ENCODE measurements at regions not wholly inside any gene's neighbourhood (a gene's known extent, or its start where the extent isn't known, plus 50 kb on each side); places are given as distances from the start of the nearest gene placed in this dataset.

GRCh38 chr5:98557916-98558315 is 215.5 kb upstream of the RGMB start:
- POLR2A ChIA-PET, result no interaction called here
- peaks cover 4% of the 10 kb centered on the region for H3K27me3 Mint-ChIP-seq
- H3K9me3 Mint-ChIP-seq (ENCODE audit: low read depth), result peaks cover 3% of the 10 kb centered on the region
- H3K36me3 Mint-ChIP-seq (ENCODE audit: low read depth), result no peaks in the 10 kb centered on the region
- CTCF ChIA-PET, result no interaction called here
- no peak for DNase-seq
- intact Hi-C loops (cut with DNase I, micrococcal nuclease), result no loop called here
- H3K27ac Mint-ChIP-seq, result no peak overlapping the region
- no peak overlapping the region for H3K4me3 Mint-ChIP-seq
- H3K4me1 Mint-ChIP-seq, result no peaks in the 10 kb centered on the region
- ATAC-seq, result no peak

DNA sequence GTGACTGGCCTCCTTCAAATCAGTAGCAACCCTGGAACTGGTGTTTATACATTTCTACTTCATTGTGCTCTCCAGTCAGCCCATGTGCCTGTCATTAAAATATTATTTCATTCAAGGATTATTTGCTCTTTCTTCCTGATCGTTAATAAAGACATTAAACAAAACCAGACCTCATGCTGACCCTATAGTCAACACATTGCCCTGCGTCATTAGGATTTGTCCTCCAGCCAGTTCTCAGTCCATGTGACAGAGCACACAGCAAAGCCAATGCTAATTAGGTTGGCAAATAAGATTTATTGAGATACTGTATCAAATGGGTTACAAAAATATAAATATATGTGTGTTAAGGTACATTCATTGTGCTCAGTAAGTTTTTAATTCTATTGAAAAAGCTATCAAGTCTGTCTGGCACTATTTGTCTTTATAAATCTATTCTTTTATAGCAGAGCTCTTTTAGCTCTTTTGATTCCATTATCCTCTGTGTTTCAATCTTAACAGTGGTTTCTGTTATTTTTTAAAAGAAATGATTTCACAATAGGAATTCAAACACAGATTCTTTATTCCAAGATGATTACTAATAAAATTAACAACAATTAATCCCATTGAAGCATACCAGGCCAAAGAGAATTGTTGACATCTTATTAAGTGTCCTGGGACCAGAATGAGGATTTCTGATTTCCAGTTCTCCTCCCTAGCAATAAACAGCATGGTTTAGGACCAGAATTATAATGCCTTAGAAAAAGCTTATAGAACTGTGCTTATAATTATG is 209.4 kb upstream of the RGMB start:
- H3K27ac Mint-ChIP-seq, result no peak overlapping the region
- intact Hi-C loops (cut with DNase I, micrococcal nuclease), result no loop called here
- ChIA-PET POLR2A (no interaction called here), CTCF (no interaction called here)
- H3K9me3 Mint-ChIP-seq (ENCODE audit: low read depth), result no peaks in the 10 kb centered on the region
- no peaks in the 10 kb centered on the region for H3K36me3 Mint-ChIP-seq (ENCODE audit: low read depth)
- peaks cover 6% of the 10 kb centered on the region for H3K27me3 Mint-ChIP-seq
- no peaks in the 10 kb centered on the region for H3K4me1 Mint-ChIP-seq
- no peak for ATAC-seq
- H3K4me3 Mint-ChIP-seq, result no peak overlapping the region
- no peak for DNase-seq

DNA sequence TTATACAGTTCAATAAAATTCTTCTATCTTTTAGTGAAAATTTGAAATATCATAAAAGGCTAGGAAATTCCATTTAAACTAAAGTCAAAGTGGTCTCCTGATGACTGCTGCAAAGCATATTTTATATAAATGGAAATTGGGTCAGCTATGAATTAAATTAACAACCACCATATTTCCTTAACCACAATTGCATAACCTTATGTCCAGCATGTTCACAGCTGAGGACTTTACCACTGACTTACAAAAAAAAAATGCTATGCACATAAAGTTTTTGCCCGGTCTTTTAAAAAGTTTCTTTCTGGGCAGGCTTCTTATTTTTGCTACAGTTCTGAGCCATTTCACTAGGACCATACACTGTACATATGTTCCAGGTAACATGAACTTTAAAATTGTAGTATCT is 208.6 kb upstream of the RGMB start:
- intact Hi-C loops (cut with DNase I, micrococcal nuclease), result no loop called here
- peaks cover 6% of the 10 kb centered on the region for H3K27me3 Mint-ChIP-seq
- H3K9me3 Mint-ChIP-seq (ENCODE audit: low read depth), result no peaks in the 10 kb centered on the region
- CTCF ChIA-PET, result no interaction called here
- no peak overlapping the region for H3K4me3 Mint-ChIP-seq
- H3K27ac Mint-ChIP-seq, result no peak overlapping the region
- POLR2A ChIA-PET, result no interaction called here
- H3K4me1 Mint-ChIP-seq, result no peaks in the 10 kb centered on the region
- no peaks in the 10 kb centered on the region for H3K36me3 Mint-ChIP-seq (ENCODE audit: low read depth)
- DNase-seq (no peak), ATAC-seq (no peak)

- Mint-ChIP-seq H3K4me1 (no peaks in the 10 kb centered on the region), H3K36me3 (ENCODE audit: low read depth) (no peaks in the 10 kb centered on the region), H3K4me3 (no peak overlapping the region), H3K9me3 (ENCODE audit: low read depth) (no peaks in the 10 kb centered on the region), H3K27me3 (peaks cover 5% of the 10 kb centered on the region), H3K27ac (no peak overlapping the region)
- ATAC-seq, result no peak
- DNase-seq, result no peak
- ChIA-PET CTCF (interaction anchor here (0.8 kb wide), 1 partner anchor 14 kb away, joined by 4 read pairs; no protein-coding TSS in a partner anchor), POLR2A (interaction anchor here (0.6 kb wide), 1 partner anchor 344 kb away, joined by 5 read pairs; no protein-coding TSS in a partner anchor)
- intact Hi-C loops (cut with DNase I, micrococcal nuclease), result no loop called here
These were observed 205.1 kb upstream of the RGMB start for GRCh38 chr5:98568336-98568735.

- ChIA-PET CTCF (interaction anchor here (0.5 kb wide), 1 partner anchor 14 kb away, joined by 4 read pairs; no protein-coding TSS in a partner anchor), POLR2A (no interaction called here)
- no peaks in the 10 kb centered on the region for H3K4me1 Mint-ChIP-seq
- H3K9me3 Mint-ChIP-seq (ENCODE audit: low read depth), result no peaks in the 10 kb centered on the region
- H3K4me3 Mint-ChIP-seq, result no peak overlapping the region
- intact Hi-C loops (cut with DNase I, micrococcal nuclease), result no loop called here
- DNase-seq, result no peak
- peaks cover 5% of the 10 kb centered on the region for H3K27me3 Mint-ChIP-seq
- H3K27ac Mint-ChIP-seq, result no peak overlapping the region
- no peak for ATAC-seq
- no peaks in the 10 kb centered on the region for H3K36me3 Mint-ChIP-seq (ENCODE audit: low read depth)
These were observed 204.2 kb upstream of the RGMB start for GRCh38 chr5:98569288-98569687.

DNA sequence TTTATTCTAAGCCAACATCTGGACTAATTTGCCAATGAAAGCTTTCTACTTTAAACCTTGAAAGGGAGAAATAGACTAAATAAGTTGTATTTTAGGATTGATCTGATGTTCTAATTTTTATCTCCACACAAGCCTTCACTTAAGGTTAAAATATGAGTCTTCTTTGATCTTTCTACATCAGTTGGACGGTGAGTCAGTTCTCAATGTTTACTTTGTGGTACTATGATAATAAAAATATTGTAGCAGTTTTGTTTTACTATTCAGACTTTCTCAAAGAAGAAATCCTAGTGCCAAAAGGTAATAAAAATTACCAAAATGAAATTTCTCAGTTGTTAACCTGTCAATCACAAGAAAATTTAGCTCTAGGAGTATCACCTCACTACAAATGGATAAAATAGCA is 203.5 kb upstream of the RGMB start:
- ChIA-PET POLR2A (no interaction called here), CTCF (no interaction called here)
- Mint-ChIP-seq H3K27ac (no peak overlapping the region), H3K4me3 (no peak overlapping the region), H3K27me3 (peaks cover 5% of the 10 kb centered on the region), H3K9me3 (ENCODE audit: low read depth) (no peaks in the 10 kb centered on the region), H3K4me1 (no peaks in the 10 kb centered on the region), H3K36me3 (ENCODE audit: low read depth) (no peaks in the 10 kb centered on the region)
- no peak for DNase-seq
- no peak for ATAC-seq
- intact Hi-C loops (cut with DNase I, micrococcal nuclease), result no loop called here

DNA sequence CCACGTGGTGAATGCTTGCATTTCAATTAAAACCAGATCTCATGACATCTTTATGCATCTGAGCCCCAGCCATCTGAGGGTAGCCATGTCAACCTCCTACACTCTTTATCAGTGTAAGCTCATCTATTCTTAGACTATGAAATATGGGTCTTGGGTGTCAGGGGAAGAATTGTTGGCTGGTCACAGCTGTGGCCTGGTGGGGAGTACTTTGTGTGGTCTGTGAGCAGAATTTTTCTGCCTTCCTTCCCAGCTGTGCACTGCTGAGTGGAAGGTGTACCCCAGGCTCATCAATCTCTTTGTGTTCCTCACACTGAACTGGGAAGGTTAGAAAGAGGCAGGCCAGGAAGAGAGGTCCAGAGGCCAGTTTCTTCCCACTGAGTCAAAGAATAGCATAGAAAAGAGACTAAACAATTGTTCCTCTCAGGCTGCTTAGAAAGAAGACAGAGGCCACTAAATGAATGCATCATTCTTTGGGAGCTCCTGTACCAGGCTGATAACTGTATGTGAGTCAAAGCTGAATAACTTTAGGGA is 202.7 kb upstream of the RGMB start:
- ChIA-PET POLR2A (no interaction called here), CTCF (no interaction called here)
- no peak overlapping the region for H3K27ac Mint-ChIP-seq
- DNase-seq (no peak), ATAC-seq (no peak)
- H3K4me3 Mint-ChIP-seq, result no peak overlapping the region
- intact Hi-C loops (cut with DNase I, micrococcal nuclease), result no loop called here
- H3K27me3 Mint-ChIP-seq, result peaks cover 5% of the 10 kb centered on the region
- H3K9me3 Mint-ChIP-seq (ENCODE audit: low read depth), result no peaks in the 10 kb centered on the region
- no peaks in the 10 kb centered on the region for H3K36me3 Mint-ChIP-seq (ENCODE audit: low read depth)
- no peaks in the 10 kb centered on the region for H3K4me1 Mint-ChIP-seq

DNA sequence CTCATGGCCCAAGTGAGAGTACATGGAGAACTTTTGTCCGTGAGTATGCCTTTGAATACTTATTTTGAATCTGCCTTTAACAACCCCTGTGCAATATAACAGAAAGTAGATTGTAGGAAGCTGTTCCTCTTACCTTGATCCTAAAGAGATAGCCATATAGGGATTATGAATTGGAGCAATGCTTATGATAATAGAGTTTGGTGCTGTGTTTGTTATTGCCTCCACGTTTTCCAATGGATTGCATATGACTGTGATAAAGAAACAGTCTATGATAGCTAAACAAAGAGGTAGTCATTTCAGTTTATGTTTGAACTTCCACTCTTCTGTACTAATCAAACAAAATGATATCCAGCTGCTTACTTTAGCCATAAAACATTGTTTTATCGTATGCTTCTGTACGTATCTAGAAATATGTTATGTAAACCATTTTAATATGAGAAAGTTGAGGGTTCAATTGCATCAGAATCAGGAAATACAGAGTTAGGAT is 199.6 kb upstream of the RGMB start:
- Mint-ChIP-seq H3K27ac (no peak overlapping the region), H3K27me3 (peaks cover 2% of the 10 kb centered on the region), H3K36me3 (ENCODE audit: low read depth) (no peaks in the 10 kb centered on the region), H3K9me3 (ENCODE audit: low read depth) (no peaks in the 10 kb centered on the region), H3K4me3 (no peak overlapping the region), H3K4me1 (no peaks in the 10 kb centered on the region)
- ATAC-seq (no peak), DNase-seq (no peak)
- POLR2A ChIA-PET, result no interaction called here
- intact Hi-C loops (cut with DNase I, micrococcal nuclease), result no loop called here
- CTCF ChIA-PET, result interaction anchor here (0.6 kb wide), 1 partner anchor 33 kb away, joined by 3 read pairs; no protein-coding TSS in a partner anchor

- no peak for ATAC-seq
- CTCF ChIA-PET, result no interaction called here
These were observed 197.2 kb upstream of the RGMB start for GRCh38 chr5:98576275-98576674.

GRCh38 chr5:98578438-98578837 is 195.0 kb upstream of the RGMB start:
- POLR2A ChIA-PET, result no interaction called here
- Mint-ChIP-seq H3K36me3 (ENCODE audit: low read depth) (no peaks in the 10 kb centered on the region), H3K27me3 (peaks cover 2% of the 10 kb centered on the region), H3K9me3 (ENCODE audit: low read depth) (no peaks in the 10 kb centered on the region), H3K4me1 (no peaks in the 10 kb centered on the region), H3K4me3 (no peak overlapping the region), H3K27ac (no peak overlapping the region)
- CTCF ChIA-PET, result no interaction called here
- DNase-seq, result no peak
- intact Hi-C loops (cut with DNase I, micrococcal nuclease), result no loop called here
- no peak for ATAC-seq

More at GRCh38 chr5:98576275-98576674, 197.2 kb upstream of the RGMB start:
- no peaks in the 10 kb centered on the region for H3K9me3 Mint-ChIP-seq (ENCODE audit: low read depth)
- peaks cover 2% of the 10 kb centered on the region for H3K27me3 Mint-ChIP-seq
- no peaks in the 10 kb centered on the region for H3K4me1 Mint-ChIP-seq
- no peak for DNase-seq
- H3K4me3 Mint-ChIP-seq, result no peak overlapping the region
- intact Hi-C loops (cut with DNase I, micrococcal nuclease), result no loop called here
- H3K27ac Mint-ChIP-seq, result no peak overlapping the region
- no peaks in the 10 kb centered on the region for H3K36me3 Mint-ChIP-seq (ENCODE audit: low read depth)
- POLR2A ChIA-PET, result no interaction called here

GRCh38 chr5:98581112-98581997 is 192.1 kb upstream of the RGMB start:
- Mint-ChIP-seq H3K27me3 (peaks cover 5% of the 10 kb centered on the region), H3K4me3 (no peak overlapping the region), H3K9me3 (ENCODE audit: low read depth) (no peaks in the 10 kb centered on the region), H3K36me3 (ENCODE audit: low read depth) (no peaks in the 10 kb centered on the region), H3K4me1 (no peaks in the 10 kb centered on the region), H3K27ac (no peak overlapping the region)
- ChIA-PET POLR2A (interaction anchor here (0.7 kb wide), 1 partner anchor 1829 kb away, joined by 3 read pairs; no protein-coding TSS in a partner anchor), CTCF (interaction anchor here (0.6 kb wide), 1 partner anchor 168 kb away, joined by 3 read pairs; no protein-coding TSS in a partner anchor)
- intact Hi-C loops (cut with DNase I, micrococcal nuclease), result no loop called here
- no peak for DNase-seq
- no peak for ATAC-seq
